GM19455 (cell line): ENCODE measurements at regions not wholly inside any gene's neighbourhood (a gene's known extent, or its start where the extent isn't known, plus 50 kb on each side); places are given as distances from the start of the nearest gene placed in this dataset.

Experiments used
- ATAC-seq: cut with Tn5 transposase; IDR thresholded peaks from one replicate; pipeline ENCODE4 v1.9.1; 2021; ENCODE audit not compliant: unreplicated experiment

- no peak for ATAC-seq
Observed at GRCh38 chr6:21807299-21808044, 213.9 kb downstream of the SOX4 start.

GRCh38 chr6:21808045-21808470 is 214.5 kb downstream of the SOX4 start:
- ATAC-seq, result no peak

GRCh38 chr6:21808551-21809242 is 215.1 kb downstream of the SOX4 start:
- ATAC-seq, result no peak

GRCh38 chr6:21811484-21811883 is 217.9 kb downstream of the SOX4 start:
- ATAC-seq, result no peak

DNA sequence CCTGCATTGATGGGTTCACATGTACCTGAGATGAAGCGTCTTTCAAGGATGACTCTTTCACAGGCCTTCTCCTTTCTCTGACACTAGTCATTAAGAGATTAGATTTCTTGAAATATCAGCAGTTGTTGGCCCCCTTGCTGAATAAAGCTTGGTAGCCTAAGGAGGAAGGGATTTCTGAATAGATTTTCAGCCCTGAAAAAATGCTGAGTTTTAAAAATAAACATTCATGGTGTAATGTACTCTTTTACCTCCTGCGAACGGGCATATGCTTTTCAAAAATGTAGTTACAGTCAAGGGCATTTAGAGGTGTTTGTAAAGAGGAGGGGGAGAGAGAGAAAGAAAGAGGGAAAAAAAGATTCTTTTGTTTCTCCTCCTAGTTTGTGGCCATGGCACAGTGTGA is 222.7 kb downstream of the SOX4 start:
- ATAC-seq, result no peak

- no peak for ATAC-seq
Observed at GRCh38 chr6:21820442-21820841, 226.9 kb downstream of the SOX4 start.

DNA sequence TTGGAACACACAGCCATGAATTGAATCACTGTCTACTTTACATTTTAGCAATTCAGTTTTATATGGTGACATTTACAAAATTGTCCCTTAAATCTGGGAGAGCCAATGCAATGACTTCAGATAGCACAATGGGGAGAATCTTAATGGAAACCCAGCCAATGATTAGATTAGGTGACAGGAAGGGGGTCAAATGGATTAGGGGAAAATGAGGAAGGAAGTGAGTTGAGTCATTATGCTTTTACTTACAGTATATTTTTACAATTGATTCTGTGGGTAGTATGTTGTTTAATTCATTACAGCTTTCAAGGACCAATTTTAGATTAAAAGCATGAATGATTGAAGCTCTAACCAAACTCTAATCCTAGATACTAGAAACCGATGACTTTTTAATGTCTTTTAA is 229.8 kb downstream of the SOX4 start:
- ATAC-seq, result no peak

DNA sequence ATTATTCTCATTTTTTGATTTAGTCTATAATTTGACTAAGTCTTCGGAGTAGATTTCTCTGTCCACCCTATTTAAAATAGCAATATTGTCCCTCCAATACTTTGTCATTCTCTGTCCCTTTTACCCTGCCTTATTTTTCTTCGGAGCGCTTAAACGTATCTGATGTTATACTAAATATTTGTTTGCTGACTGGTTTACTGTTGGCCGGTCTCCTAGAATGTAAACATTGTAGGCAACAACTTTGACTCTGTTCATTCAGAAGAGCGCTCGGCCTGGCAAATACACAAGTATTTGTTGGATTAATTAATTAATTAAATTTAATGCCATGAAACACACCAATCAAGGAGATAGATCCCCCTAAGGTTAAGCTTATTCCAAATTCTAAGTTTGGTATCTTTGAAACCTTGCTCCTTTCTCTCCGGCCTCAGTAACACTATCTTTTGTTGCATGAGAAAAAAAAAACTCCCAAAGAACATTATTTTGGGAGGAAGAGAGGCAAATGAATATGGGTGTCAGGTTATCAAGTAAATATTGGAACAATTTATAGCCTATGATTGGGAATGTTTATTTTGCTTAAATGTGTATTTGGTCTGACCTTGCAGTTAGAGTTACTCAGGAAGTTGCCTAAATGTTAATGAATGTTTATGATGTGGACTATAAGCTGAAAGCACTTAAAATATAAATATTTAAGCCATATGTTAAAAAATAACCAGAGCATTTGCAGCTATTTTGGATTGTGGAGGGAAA is 231.1 kb downstream of the SOX4 start:
- ATAC-seq, result no peak

DNA sequence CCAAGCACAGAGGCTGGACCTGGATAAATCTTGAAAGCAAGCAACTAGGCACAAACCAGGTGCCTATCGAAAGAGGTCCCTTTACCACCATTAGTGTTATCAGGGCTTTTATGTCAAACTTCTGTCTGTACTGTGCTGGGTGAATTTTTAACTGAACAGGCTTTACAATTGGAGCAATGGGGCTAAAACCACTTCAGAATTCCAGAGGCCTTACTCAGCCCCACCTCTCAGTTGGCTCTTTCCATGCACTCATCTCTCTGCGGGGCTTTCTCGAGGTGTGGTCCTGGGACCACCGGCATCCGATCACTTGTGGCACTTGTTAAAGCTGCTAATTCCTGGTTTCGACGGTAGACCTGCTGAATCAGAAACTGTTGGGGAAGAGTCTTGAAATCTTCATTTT is 232.5 kb downstream of the SOX4 start:
- ATAC-seq, result no peak

GRCh38 chr6:21826904-21827303 is 233.4 kb downstream of the SOX4 start:
- no peak for ATAC-seq

- no peak for ATAC-seq
Observed at GRCh38 chr6:21827425-21828202, 234.1 kb downstream of the SOX4 start.

DNA sequence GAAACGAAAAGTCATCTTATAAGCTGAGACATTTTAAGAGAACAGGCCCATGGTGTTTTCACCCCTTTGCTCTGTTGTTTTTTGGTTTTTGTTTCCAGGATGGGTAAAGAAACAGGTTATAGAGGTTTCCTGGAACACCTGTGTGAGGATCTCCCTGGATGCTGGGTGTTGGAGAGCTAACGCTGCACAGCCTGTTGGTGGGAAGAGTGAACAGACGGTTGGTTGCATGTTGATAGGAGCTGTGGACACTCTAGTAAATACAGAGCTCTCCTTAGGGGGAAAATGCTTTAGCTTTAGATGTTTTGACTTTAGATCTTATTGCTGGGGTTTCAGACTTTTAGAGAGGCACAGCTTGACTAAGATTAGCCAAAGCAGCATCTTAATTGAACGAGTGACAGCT is 235.2 kb downstream of the SOX4 start:
- ATAC-seq, result no peak

- no peak for ATAC-seq
Observed at GRCh38 chr6:21829126-21829525, 235.6 kb downstream of the SOX4 start.

DNA sequence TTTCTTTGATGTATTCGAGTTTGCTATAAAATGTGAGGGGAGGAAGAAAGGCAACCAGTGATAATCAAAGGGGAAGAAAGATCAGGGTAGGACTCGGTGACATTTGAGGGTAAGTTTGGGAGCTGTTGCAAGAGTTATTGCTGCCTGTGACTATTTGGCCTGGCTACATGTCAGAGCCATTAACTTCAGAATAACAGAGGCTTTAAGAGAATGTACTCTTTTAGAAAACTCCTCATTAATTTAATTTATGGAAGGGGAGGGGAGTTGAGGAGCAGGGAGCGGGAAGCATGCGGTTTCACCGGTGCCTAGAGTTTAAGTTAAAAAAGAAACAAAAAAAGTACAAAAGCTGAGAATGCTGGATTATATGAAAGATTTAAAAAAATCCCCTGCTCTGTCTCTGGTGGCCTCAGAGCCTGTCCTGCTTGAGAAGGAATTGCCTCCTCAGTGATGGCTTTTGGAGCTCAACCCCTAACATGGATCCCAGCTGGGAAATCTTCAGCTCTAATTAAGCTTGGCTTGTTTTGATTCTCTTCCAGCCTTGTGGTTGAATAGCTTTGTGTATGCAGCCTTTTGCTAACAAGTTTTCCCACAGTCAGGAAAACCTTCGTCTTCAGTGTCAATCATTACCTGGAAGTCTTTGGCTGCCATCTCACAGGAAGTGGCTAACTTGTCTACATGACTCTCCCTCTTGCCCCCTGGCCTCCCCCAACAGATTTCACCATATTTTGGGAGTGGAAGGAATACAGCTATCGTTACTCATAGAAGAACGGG is 238.2 kb downstream of the SOX4 start:
- ATAC-seq, result no peak

DNA sequence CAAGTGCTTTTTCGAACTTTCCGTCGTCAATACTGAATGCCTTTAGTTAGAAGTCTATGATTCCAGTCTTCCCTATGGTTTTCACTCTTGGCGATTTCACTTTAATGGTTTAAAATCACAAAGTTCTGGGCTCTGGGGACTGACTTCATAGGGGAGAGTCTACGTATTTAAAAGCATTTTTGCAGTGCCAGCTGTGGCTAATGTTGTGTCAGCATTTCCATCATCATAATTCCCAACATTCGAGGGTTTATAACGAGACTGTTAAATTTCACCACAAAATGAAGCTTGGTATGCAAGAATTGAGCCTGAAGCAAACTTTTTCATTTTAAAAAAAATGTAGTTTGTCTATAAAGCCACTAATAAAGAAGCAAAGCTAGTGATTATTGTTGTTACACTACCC is 242.7 kb downstream of the SOX4 start:
- no peak for ATAC-seq

DNA sequence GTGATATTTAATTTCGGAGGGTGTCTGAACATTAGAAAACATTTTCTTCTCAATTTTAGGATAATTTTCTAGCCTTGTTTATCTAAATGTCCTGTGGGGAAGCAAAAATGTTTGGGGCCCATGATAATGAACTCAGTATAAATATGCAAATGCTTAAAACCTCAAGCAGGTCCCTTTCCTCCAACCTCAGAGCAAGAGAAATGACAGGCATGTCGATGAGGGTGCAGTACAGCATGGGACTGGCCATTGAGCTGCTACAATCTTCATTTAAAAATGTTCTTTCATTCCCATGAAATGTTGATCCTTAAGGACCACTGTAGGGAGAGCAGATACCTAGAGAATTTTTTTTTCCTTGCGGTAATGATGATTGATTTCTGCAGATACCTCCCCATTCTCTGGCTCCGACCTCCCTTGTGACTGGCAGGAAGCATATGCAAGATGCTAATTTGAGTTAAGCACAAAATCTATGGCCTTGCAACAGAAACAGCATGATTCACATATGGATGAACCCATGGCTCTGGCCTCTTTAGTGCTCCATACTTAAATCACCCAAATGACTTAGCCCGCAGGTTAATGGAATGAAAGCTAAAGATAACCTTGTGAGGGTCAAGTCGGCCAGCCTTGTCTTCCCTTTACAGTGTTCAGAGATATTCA is 243.3 kb downstream of the SOX4 start:
- ATAC-seq, result no peak

GRCh38 chr6:21840428-21840827 is 246.9 kb downstream of the SOX4 start:
- no peak for ATAC-seq

- ATAC-seq, result no peak
Observed at GRCh38 chr6:21842875-21843645, 249.5 kb downstream of the SOX4 start.
